Adrenal gland (tissue), 9 donors: ENCODE measurements at regions not wholly inside any gene's neighbourhood (a gene's known extent, or its start where the extent isn't known, plus 50 kb on each side); places are given as distances from the start of the nearest gene placed in this dataset.
"Not testable (repeated sequence)": the region's sequence is repeated elsewhere in the genome, so short reads cannot be mapped to it uniquely, and the experiment has no call there.

Source experiments
- DNase-seq, 7 donors: peaks; one replicate each; pipeline ENCODE4 v3.0.0-alpha.2; 2019 to 2020
- H3K27ac ChIP-seq, 5 donors: fragments of 200-600 bp; sonication (generic) in 4 of 5; 1 replicate in 3 of 5; 2 replicates in 2 of 5; pipeline versions ENCODE4 v1.5.1 to v1.8.0; 2016 to 2020; ENCODE audit warnings: mild to moderate bottlenecking in 1 of 5
- H3K27me3 ChIP-seq: fragments of 200-600 bp; 2 replicates; pipeline ENCODE4 v1.8.0; 2021
- H3K36me3 ChIP-seq, 2 donors: fragments of 200-600 bp; replicated peaks in 1 of 2; 1 replicate in 1 of 2; 2 replicates in 1 of 2; pipeline versions ENCODE4 v1.5.1 to v1.8.0; 2018 to 2022
- H3K4me1 ChIP-seq, 2 donors: fragments of 200-600 bp; replicated peaks in 1 of 2; 1 replicate in 1 of 2; 2 replicates in 1 of 2; pipeline versions ENCODE4 v1.5.1 to v1.8.0; 2018 to 2021
- H3K4me3 ChIP-seq, 4 donors: fragments of 200-600 bp; sonication (generic) in 3 of 4; one replicate each; pipeline ENCODE4 v1.5.1; 2016 to 2018
- H3K9me3 ChIP-seq, 3 donors: fragments of 200-600 bp; sonication (generic) in 1 of 3; replicated peaks in 1 of 3; 1 replicate in 2 of 3; 2 replicates in 1 of 3; pipeline versions ENCODE4 v1.5.1 to v1.8.0; 2016 to 2021
- CTCF ChIP-seq, 6 experiments: fragments of 450-650 bp in 4 of 6; fragments of 200-600 bp in 2 of 6; sonication (generic) in 1 of 6; IDR thresholded peaks; 1 replicate in 5 of 6; 2 replicates in 1 of 6; pipeline versions ENCODE4 v1.5.1 to v1.8.0; 2016 to 2021; ENCODE audit warnings: antibody characterized with exemption in 6 of 6, mild to moderate bottlenecking in 2 of 6, moderate library complexity in 1 of 6
- POLR2A ChIP-seq, 2 donors: fragments of 450-650 bp; IDR thresholded peaks; one replicate each; pipeline ENCODE4 v1.6.1; 2017; ENCODE audit warnings: antibody characterized with exemption in 2 of 2, mild to moderate bottlenecking in 2 of 2, moderate library complexity in 1 of 2
- WGBS, 4 donors: extraction: QIAGEN DNeasy Blood & Tissue Kit in 2 of 4; methylation state at CpG; one replicate each; pipeline versions ENCODE4 v1.1.5 to v1.1.7; 2013 to 2017; 5-methylcytosine and 5-hydroxymethylcytosine counted together
- intact Hi-C, 2 donors: fragments of 100-400 bp; cut with DNase I; formaldehyde crosslinking; loops; one replicate each; pipeline versions ENCODE4 v1.14.1 to v1.15.0; 2022 to 2023
- donor health status: healthy with polysubstance abuse.
- donor health status: Bipolar disorder and iron deficiency.
- donor health status: DM: yes; HTN: yes; CAD: no.
- donor health status: DM: no; HTN: no; CAD: no.
- donor health status: DM: no; HTN: no; CAD: no.

GRCh38 chr2:195252018-195252417 is 405.0 kb upstream of the SLC39A10 start:
- Histone ChIP-seq H3K36me3 (no peaks in the 10 kb centered on the region), H3K4me1 (no peaks in the 10 kb centered on the region), H3K27ac (no peak overlapping the region), H3K9me3 (no peaks in the 10 kb centered on the region), H3K4me3 (no peak overlapping the region), H3K27me3 (no peaks in the 10 kb centered on the region)
- 86 to 100% (median 93%) methylated on average over 3 of the region's 3 CpGs for WGBS, 4 donors
- intact Hi-C loops, result no loop called here
- DNase-seq, result no peak
- TF ChIP-seq POLR2A (IDR thresholded peaks at IDR 0.05) (no peak), CTCF (IDR thresholded peaks at IDR 0.05) (no peak)

GRCh38 chr2:195251214-195251613 is 405.8 kb upstream of the SLC39A10 start:
- H3K4me3 ChIP-seq, result no peak overlapping the region
- no peak for DNase-seq
- no peaks in the 10 kb centered on the region for H3K27me3 ChIP-seq
- intact Hi-C loops, result no loop called here
- no peak overlapping the region for H3K27ac ChIP-seq
- TF ChIP-seq POLR2A (IDR thresholded peaks at IDR 0.05) (no peak), CTCF (IDR thresholded peaks at IDR 0.05) (no peak)
- H3K36me3 ChIP-seq, result no peaks in the 10 kb centered on the region
- H3K4me1 ChIP-seq, result no peaks in the 10 kb centered on the region
- H3K9me3 ChIP-seq, result no peaks in the 10 kb centered on the region

- H3K9me3 ChIP-seq, result no peaks in the 10 kb centered on the region
- no peak overlapping the region for H3K27ac ChIP-seq
- intact Hi-C loops, result no loop called here
- no peaks in the 10 kb centered on the region for H3K36me3 ChIP-seq
- no peaks in the 10 kb centered on the region for H3K4me1 ChIP-seq
- H3K4me3 ChIP-seq, result no peak overlapping the region
- WGBS, 4 donors, result 69 to 83% (median 83%) methylated on average over 3 of the region's 3 CpGs
- H3K27me3 ChIP-seq, result no peaks in the 10 kb centered on the region
- TF ChIP-seq POLR2A (IDR thresholded peaks at IDR 0.05) (no peak), CTCF (IDR thresholded peaks at IDR 0.05) (no peak)
- no peak for DNase-seq
Observed at GRCh38 chr2:195238826-195239225, 418.2 kb upstream of the SLC39A10 start.

- Histone ChIP-seq H3K36me3 (no peaks in the 10 kb centered on the region), H3K27ac (no peak overlapping the region), H3K4me1 (no peaks in the 10 kb centered on the region), H3K9me3 (no peaks in the 10 kb centered on the region), H3K27me3 (no peaks in the 10 kb centered on the region), H3K4me3 (no peak overlapping the region)
- 40 to 52% (median 47%) methylated on average over 1 of the region's 1 CpG for WGBS, 4 donors
- TF ChIP-seq POLR2A (IDR thresholded peaks at IDR 0.05), result no peak
- TF ChIP-seq CTCF (IDR thresholded peaks at IDR 0.05), result no peak
- intact Hi-C loops, result no loop called here
- DNase-seq, result no peak
Observed at GRCh38 chr2:195238379-195238778, 418.6 kb upstream of the SLC39A10 start.

GRCh38 chr2:195228547-195228946 is 428.5 kb upstream of the SLC39A10 start:
- intact Hi-C loops, H3K27me3 ChIP-seq, H3K27ac ChIP-seq, H3K4me1 ChIP-seq, H3K9me3 ChIP-seq, H3K36me3 ChIP-seq, H3K4me3 ChIP-seq, DNase-seq: not testable (repeated sequence)
- 91 to 95% (median 93%) methylated on average over 11 to 20 of the region's 20 CpGs for WGBS, 4 donors
